Activated CD8-positive, alpha-beta T cell treated with anti-CD3 and anti-CD28 coated beads for 36 hours (primary cell): ENCODE measurements at regions not wholly inside any gene's neighbourhood (a gene's known extent, or its start where the extent isn't known, plus 50 kb on each side); places are given as distances from the start of the nearest gene placed in this dataset.

Experiments used
- ATAC-seq: fragments of 200-7000 bp; cut with Tn5 transposase; one replicate; pipeline ENCODE4 v1.10.0; 2021; ENCODE audit warnings: mild to moderate bottlenecking, moderate library complexity
- CTCF ChIA-PET: fragments of 350-600 bp; sonication (Branson Sonifier 250); formaldehyde crosslinking; loops from one replicate; lab custom pipeline; 2021; ENCODE audit warnings: antibody characterized with exemption; lab: Charles Lee
- POLR2A ChIA-PET: fragments of 350-600 bp; sonication (Branson Sonifier 250); formaldehyde crosslinking; loops from one replicate; lab custom pipeline; 2021; ENCODE audit warnings: antibody characterized with exemption; lab: Charles Lee
- DNase-seq: peaks from one replicate; pipeline ENCODE4 v3.0.0-alpha.2; 2020
- H3K27ac Mint-ChIP-seq: one replicate; pipeline ENCODE4 v1.8.0; 2021; ENCODE audit warnings: mild to moderate bottlenecking, mixed read lengths
- H3K27me3 Mint-ChIP-seq: one replicate; pipeline ENCODE4 v1.8.0; 2021; ENCODE audit warnings: mixed read lengths
- H3K36me3 Mint-ChIP-seq: one replicate; pipeline ENCODE4 v1.8.0; 2021; ENCODE audit warnings: low read depth, mixed read lengths
- H3K4me1 Mint-ChIP-seq: one replicate; pipeline ENCODE4 v1.8.0; 2021; ENCODE audit warnings: low read depth, mixed read lengths
- H3K4me3 Mint-ChIP-seq: one replicate; pipeline ENCODE4 v1.8.0; 2021; ENCODE audit warnings: mild to moderate bottlenecking, moderate library complexity, mixed read lengths
- H3K9me3 Mint-ChIP-seq: one replicate; pipeline ENCODE4 v1.8.0; 2021; ENCODE audit warnings: mixed read lengths
- intact Hi-C: fragments of 100-400 bp; cut with micrococcal nuclease; formaldehyde crosslinking; loops from one replicate; pipeline ENCODE4 v1.10.0; 2022
- TF ChIP-seq, protein P1 (sequence below): fragments of 200-600 bp; IDR thresholded peaks from one replicate; pipeline ENCODE4 v1.8.0; 2022; ENCODE audit warnings: antibody characterized with exemption, mild to moderate bottlenecking

DNA sequence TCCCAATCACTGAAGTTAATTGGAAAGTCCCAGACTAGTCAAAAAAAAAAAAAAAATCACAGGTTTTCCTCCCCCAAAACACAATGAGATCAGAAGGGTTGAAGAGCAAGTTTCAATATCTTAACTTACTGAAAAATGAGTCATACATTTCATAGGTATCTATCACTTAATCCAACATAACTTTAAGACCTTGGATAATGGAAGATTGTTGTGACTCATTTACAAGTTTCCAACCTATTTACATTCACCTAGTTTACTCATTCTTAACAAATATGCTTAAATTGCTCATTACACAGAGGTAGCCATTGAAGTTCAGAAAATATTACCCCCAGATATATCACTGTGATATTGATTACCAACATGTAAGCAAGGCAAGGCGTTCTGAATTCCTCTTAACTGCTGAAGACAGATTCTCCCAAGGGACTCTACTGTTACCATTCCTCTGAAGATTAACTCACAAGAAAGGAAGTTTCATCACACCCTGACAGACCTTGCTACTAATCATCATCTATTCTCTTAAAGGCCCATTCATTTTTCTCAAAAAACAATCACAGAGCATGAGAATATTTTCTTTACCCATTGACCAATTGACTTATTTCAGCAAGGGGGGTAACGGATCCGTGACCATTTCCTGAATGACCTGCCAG, 563.8 kb downstream of the TLE1 start:
- intact Hi-C loops = no loop called here
- no peak overlapping the region for H3K4me3 Mint-ChIP-seq
- no peak overlapping the region for H3K27ac Mint-ChIP-seq
- no peaks in the 10 kb centered on the region for H3K27me3 Mint-ChIP-seq
- H3K4me1 Mint-ChIP-seq = no peaks in the 10 kb centered on the region
- ATAC-seq (no peak), DNase-seq (no peak)
- H3K9me3 Mint-ChIP-seq = peaks cover 4% of the 10 kb centered on the region
- no peaks in the 10 kb centered on the region for H3K36me3 Mint-ChIP-seq
- TF ChIP-seq, protein P1, sequence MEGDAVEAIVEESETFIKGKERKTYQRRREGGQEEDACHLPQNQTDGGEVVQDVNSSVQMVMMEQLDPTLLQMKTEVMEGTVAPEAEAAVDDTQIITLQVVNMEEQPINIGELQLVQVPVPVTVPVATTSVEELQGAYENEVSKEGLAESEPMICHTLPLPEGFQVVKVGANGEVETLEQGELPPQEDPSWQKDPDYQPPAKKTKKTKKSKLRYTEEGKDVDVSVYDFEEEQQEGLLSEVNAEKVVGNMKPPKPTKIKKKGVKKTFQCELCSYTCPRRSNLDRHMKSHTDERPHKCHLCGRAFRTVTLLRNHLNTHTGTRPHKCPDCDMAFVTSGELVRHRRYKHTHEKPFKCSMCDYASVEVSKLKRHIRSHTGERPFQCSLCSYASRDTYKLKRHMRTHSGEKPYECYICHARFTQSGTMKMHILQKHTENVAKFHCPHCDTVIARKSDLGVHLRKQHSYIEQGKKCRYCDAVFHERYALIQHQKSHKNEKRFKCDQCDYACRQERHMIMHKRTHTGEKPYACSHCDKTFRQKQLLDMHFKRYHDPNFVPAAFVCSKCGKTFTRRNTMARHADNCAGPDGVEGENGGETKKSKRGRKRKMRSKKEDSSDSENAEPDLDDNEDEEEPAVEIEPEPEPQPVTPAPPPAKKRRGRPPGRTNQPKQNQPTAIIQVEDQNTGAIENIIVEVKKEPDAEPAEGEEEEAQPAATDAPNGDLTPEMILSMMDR = no peak
- CTCF ChIA-PET = no interaction called here
- POLR2A ChIA-PET = no interaction called here

DNA sequence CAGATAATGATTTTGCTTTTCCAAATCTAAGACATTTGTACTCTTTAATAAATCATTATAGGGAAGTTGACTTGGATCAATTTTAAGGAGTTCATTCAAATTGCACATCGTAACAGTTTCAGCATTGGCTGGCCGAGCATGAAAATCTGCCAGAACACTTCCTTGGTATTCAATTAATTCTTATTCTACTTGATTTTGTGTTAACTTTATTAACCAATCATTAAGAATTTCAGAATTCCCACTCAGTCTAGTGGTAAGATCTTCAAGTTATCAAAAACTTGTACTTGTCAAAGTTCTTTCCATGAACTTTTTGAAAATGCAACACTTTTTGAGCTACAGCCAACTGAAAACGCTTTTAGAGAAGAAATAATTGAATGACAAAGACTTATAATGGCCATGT, 565.8 kb downstream of the TLE1 start:
- CTCF ChIA-PET = no interaction called here
- ATAC-seq (no peak), DNase-seq (no peak)
- POLR2A ChIA-PET = no interaction called here
- no peaks in the 10 kb centered on the region for H3K4me1 Mint-ChIP-seq
- no peak overlapping the region for H3K27ac Mint-ChIP-seq
- no peaks in the 10 kb centered on the region for H3K36me3 Mint-ChIP-seq
- intact Hi-C loops = no loop called here
- no peaks in the 10 kb centered on the region for H3K27me3 Mint-ChIP-seq
- H3K9me3 Mint-ChIP-seq = peaks cover 4% of the 10 kb centered on the region
- H3K4me3 Mint-ChIP-seq = no peak overlapping the region
- TF ChIP-seq, protein P1 = no peak

DNA sequence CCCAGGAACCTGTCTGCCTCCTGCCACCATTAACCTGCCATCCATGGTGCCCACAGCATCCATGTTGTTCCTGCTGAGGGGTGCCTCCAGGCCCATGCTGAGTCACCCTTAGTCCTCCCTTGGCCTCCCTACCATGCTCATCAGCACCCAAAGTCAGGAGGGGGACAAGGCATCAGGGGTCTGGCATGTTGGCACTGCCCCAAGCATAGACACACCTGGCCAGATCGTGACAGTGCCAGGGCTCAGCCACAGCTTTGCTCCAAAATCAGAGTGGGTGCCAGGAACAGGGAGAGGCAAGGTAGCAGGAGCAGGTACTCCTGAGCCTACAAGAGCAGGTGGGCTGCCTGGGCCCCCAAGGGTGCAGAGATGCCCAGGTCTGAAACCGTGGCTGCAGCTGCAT, 566.6 kb downstream of the TLE1 start:
- peaks cover 4% of the 10 kb centered on the region for H3K9me3 Mint-ChIP-seq
- intact Hi-C loops = no loop called here
- CTCF ChIA-PET = no interaction called here
- no peaks in the 10 kb centered on the region for H3K27me3 Mint-ChIP-seq
- POLR2A ChIA-PET = interaction anchor here (0.6 kb wide), 1 partner anchor 166 kb away, joined by 3 read pairs; no protein-coding TSS in a partner anchor
- no peak for DNase-seq
- H3K36me3 Mint-ChIP-seq = no peaks in the 10 kb centered on the region
- TF ChIP-seq, protein P1 = no peak
- no peak overlapping the region for H3K27ac Mint-ChIP-seq
- H3K4me1 Mint-ChIP-seq = no peaks in the 10 kb centered on the region
- ATAC-seq = no peak
- no peak overlapping the region for H3K4me3 Mint-ChIP-seq

DNA sequence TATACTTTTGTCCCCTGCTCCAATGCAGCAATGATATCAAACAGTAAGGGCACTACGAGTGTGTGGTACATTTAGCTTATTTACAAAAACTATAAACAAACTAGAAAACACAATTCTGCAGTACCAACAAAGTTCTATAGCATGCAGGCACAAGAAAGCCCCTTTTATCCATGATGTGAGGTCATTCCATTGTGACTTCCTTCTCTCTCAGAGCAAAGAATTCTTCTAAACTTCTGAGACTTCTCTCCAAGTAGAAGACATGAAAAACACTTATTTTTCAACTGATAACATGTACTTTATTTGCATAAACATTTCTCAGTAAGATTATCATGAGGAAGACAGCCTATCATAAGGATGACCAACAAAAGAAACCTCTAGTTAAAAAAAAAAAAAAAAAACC, 569.8 kb downstream of the TLE1 start:
- ChIA-PET CTCF (no interaction called here), POLR2A (no interaction called here)
- Mint-ChIP-seq H3K27ac (no peak overlapping the region), H3K27me3 (peaks cover 3% of the 10 kb centered on the region), H3K4me1 (no peaks in the 10 kb centered on the region), H3K36me3 (no peaks in the 10 kb centered on the region), H3K9me3 (peaks cover 3% of the 10 kb centered on the region), H3K4me3 (no peak overlapping the region)
- TF ChIP-seq, protein P1 = no peak
- intact Hi-C loops = no loop called here
- DNase-seq = no peak
- no peak for ATAC-seq

DNA sequence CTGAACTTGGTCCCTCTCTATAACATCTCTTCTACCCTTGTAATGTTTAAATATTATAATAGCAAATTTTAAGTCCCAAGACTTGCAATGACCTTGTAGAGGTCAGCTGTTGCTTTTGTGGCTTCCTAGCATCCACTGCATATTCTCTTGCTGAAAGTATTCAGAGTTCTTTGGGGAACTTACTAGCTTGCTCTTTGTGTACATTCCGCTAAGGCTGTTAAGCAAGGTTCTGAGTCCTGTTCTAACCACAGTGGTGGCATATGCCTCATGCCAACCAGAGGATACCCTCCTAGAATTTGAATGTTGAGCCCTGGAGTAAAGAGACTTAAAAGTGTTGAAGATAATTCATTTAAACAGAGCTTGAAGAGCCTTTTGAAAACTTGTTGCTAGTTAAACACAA, 570.9 kb downstream of the TLE1 start:
- no peak for ATAC-seq
- CTCF ChIA-PET = interaction anchor here (1.2 kb wide), 1 partner anchor 19 kb away, joined by 3 read pairs; no protein-coding TSS in a partner anchor
- intact Hi-C loops = no loop called here
- no peak overlapping the region for H3K4me3 Mint-ChIP-seq
- H3K9me3 Mint-ChIP-seq = peaks cover 2% of the 10 kb centered on the region
- H3K4me1 Mint-ChIP-seq = peaks cover 5% of the 10 kb centered on the region
- DNase-seq = no peak
- TF ChIP-seq, protein P1 = no peak
- POLR2A ChIA-PET = no interaction called here
- H3K27me3 Mint-ChIP-seq = peaks cover 3% of the 10 kb centered on the region
- no peak overlapping the region for H3K27ac Mint-ChIP-seq
- H3K36me3 Mint-ChIP-seq = no peaks in the 10 kb centered on the region
